HG02885 (cell line): ENCODE measurements at regions not wholly inside any gene's neighbourhood (a gene's known extent, or its start where the extent isn't known, plus 50 kb on each side); places are given as distances from the start of the nearest gene placed in this dataset.
"Not testable (repeated sequence)": the region's sequence is repeated elsewhere in the genome, so short reads cannot be mapped to it uniquely, and the experiment has no call there.

Source experiments
- ATAC-seq: cut with Tn5 transposase; IDR thresholded peaks from one replicate; pipeline ENCODE4 v1.9.1; 2021; ENCODE audit warnings: mild to moderate bottlenecking; ENCODE audit not compliant: unreplicated experiment, poor library complexity

- ATAC-seq, result no peak
These were observed 328.0 kb upstream of the RGS6 start for GRCh38 chr14:71604231-71604630.

GRCh38 chr14:71606064-71606463 lies 326.2 kb upstream of the RGS6 start:
- no peak for ATAC-seq

GRCh38 chr14:71606575-71606974 lies 325.7 kb upstream of the RGS6 start:
- ATAC-seq, result no peak

GRCh38 chr14:71607056-71607455 lies 325.2 kb upstream of the RGS6 start:
- no peak for ATAC-seq

GRCh38 chr14:71610149-71610548 lies 322.1 kb upstream of the RGS6 start:
- no peak for ATAC-seq

GRCh38 chr14:71610797-71611196 lies 321.4 kb upstream of the RGS6 start:
- no peak for ATAC-seq

- no peak for ATAC-seq
These were observed 319.1 kb upstream of the RGS6 start for GRCh38 chr14:71613168-71613567.

GRCh38 chr14:71616013-71616412 lies 316.2 kb upstream of the RGS6 start:
- ATAC-seq, result no peak

GRCh38 chr14:71618047-71618446 lies 314.2 kb upstream of the RGS6 start:
- no peak for ATAC-seq

GRCh38 chr14:71618716-71619115 lies 313.5 kb upstream of the RGS6 start:
- ATAC-seq, result no peak

GRCh38 chr14:71619472-71619871 lies 312.8 kb upstream of the RGS6 start:
- ATAC-seq, result no peak

GRCh38 chr14:71620401-71620800 lies 311.8 kb upstream of the RGS6 start:
- ATAC-seq, result no peak

- ATAC-seq, result no peak
These were observed 311.0 kb upstream of the RGS6 start for GRCh38 chr14:71621276-71621675.

- ATAC-seq, result no peak
These were observed 310.1 kb upstream of the RGS6 start for GRCh38 chr14:71621980-71622605.

- ATAC-seq, result no peak
These were observed 308.3 kb upstream of the RGS6 start for GRCh38 chr14:71623939-71624338.

GRCh38 chr14:71625175-71625574 lies 307.1 kb upstream of the RGS6 start:
- ATAC-seq, result no peak

GRCh38 chr14:71625891-71626701 lies 306.1 kb upstream of the RGS6 start:
- ATAC-seq, result no peak

GRCh38 chr14:71628433-71628832 lies 303.8 kb upstream of the RGS6 start:
- ATAC-seq, result no peak

- ATAC-seq, result no peak
These were observed 303.0 kb upstream of the RGS6 start for GRCh38 chr14:71629250-71629649.

- ATAC-seq, result no peak
These were observed 302.3 kb upstream of the RGS6 start for GRCh38 chr14:71629765-71630492.

GRCh38 chr14:71631030-71631429 lies 301.2 kb upstream of the RGS6 start:
- ATAC-seq, result not testable (repeated sequence)
